C4-2B (cell line): ENCODE measurements at regions not wholly inside any gene's neighbourhood (a gene's known extent, or its start where the extent isn't known, plus 50 kb on each side); places are given as distances from the start of the nearest gene placed in this dataset.

Experiments used
- H3K27ac ChIP-seq: fragments of 450-650 bp; 2 replicates; pipeline ENCODE4 v1.5.1; 2017
- CTCF ChIP-seq: fragments of 450-650 bp; conservative IDR thresholded peaks from 2 replicates; pipeline ENCODE4 v1.5.1; 2017; ENCODE audit warnings: mild to moderate bottlenecking
- ZFX ChIP-seq: fragments of 450-650 bp; IDR thresholded peaks from 2 replicates; pipeline ENCODE4 v1.6.1; 2017

GRCh38 chr1:29719253-29719652, 482.9 kb downstream of the PTPRU start:
- H3K27ac ChIP-seq = no peak overlapping the region
- TF ChIP-seq ZFX = no peak

- TF ChIP-seq CTCF (no peak), ZFX (no peak)
Observed at GRCh38 chr1:29718791-29719190, 482.5 kb downstream of the PTPRU start.

GRCh38 chr1:29716306-29716705, 480.0 kb downstream of the PTPRU start:
- no peak for TF ChIP-seq CTCF
- TF ChIP-seq ZFX = no peak
- H3K27ac ChIP-seq = no peak overlapping the region

More at GRCh38 chr1:29718791-29719190, 482.5 kb downstream of the PTPRU start:
- no peak overlapping the region for H3K27ac ChIP-seq

GRCh38 chr1:29713857-29714256, 477.5 kb downstream of the PTPRU start:
- H3K27ac ChIP-seq = no peak overlapping the region
- TF ChIP-seq CTCF (peak; percentile 30; the same call in 1 of the 2 replicates), ZFX (no peak)

- TF ChIP-seq ZFX (no peak), CTCF (no peak)
- H3K27ac ChIP-seq = no peak overlapping the region
Observed at GRCh38 chr1:29712801-29713200, 476.5 kb downstream of the PTPRU start.

GRCh38 chr1:29712284-29712651, 475.9 kb downstream of the PTPRU start:
- TF ChIP-seq CTCF = no peak
- TF ChIP-seq ZFX = no peak
- no peak overlapping the region for H3K27ac ChIP-seq

- H3K27ac ChIP-seq = no peak overlapping the region
- TF ChIP-seq ZFX = no peak
- TF ChIP-seq CTCF = no peak
Observed at GRCh38 chr1:29711582-29712283, 475.4 kb downstream of the PTPRU start.

- no peak overlapping the region for H3K27ac ChIP-seq
- TF ChIP-seq ZFX (no peak), CTCF (no peak)
Observed at GRCh38 chr1:29709704-29710280, 473.5 kb downstream of the PTPRU start.
